Liver (tissue), 3 donors: ENCODE measurements at regions not wholly inside any gene's neighbourhood (a gene's known extent, or its start where the extent isn't known, plus 50 kb on each side); places are given as distances from the start of the nearest gene placed in this dataset.

Experiments used
- CTCF ChIP-seq: fragments of 150-350 bp; IDR thresholded peaks from 2 replicates; pipeline ENCODE4 v1.5.1; 2017; ENCODE audit warnings: improper control_type of control experiment, low read depth, low read length; ENCODE audit not compliant: missing input control
- GABPA ChIP-seq, 2 donors: IDR thresholded peaks in 1 of 2; conservative IDR thresholded peaks in 1 of 2; 2 replicates each; pipeline ENCODE4 v1.6.1; 2016; ENCODE audit warnings: antibody characterized with exemption in 2 of 2, mild to moderate bottlenecking in 1 of 2, moderate library complexity in 1 of 2
- JUND ChIP-seq, 2 donors: IDR thresholded peaks; 2 replicates each; pipeline ENCODE4 v1.6.1; 2016; ENCODE audit warnings: antibody characterized with exemption in 2 of 2
- MAX ChIP-seq: IDR thresholded peaks from 2 replicates; pipeline ENCODE4 v1.6.1; 2016; ENCODE audit warnings: antibody characterized with exemption
- REST ChIP-seq: IDR thresholded peaks from 2 replicates; pipeline ENCODE4 v1.6.1; 2016; ENCODE audit warnings: antibody characterized with exemption, mild to moderate bottlenecking
- YY1 ChIP-seq: IDR thresholded peaks from 2 replicates; pipeline ENCODE4 v1.6.1; 2016; ENCODE audit warnings: antibody characterized with exemption, mild to moderate bottlenecking
- donor health status: healthy.
- donor health status: healthy.

GRCh38 chr6:125688138-125688537, 61.3 kb upstream of the HEY2 start:
- TF ChIP-seq CTCF (no peak), GABPA (IDR thresholded peaks at IDR 0.05 in 1 of 2, conservative IDR thresholded peaks at IDR 0.05 in 1 of 2) (no peak), REST (no peak), YY1 (no peak), MAX (no peak), JUND (IDR thresholded peaks at IDR 0.05) (no peak)
